Motor neuron (in vitro differentiated cells): ENCODE measurements at regions not wholly inside any gene's neighbourhood (a gene's known extent, or its start where the extent isn't known, plus 50 kb on each side); places are given as distances from the start of the nearest gene placed in this dataset.

Experiments
- ATAC-seq, 8 experiments: fragments of 200-7000 bp; cut with Tn5 transposase; replicated peaks in 6 of 8; 2 replicates each; pipeline ENCODE4 v1.8.0; 2021; ENCODE audit warnings: mild to moderate bottlenecking in 8 of 8, moderate library complexity in 8 of 8
- H3K27ac ChIP-seq, 2 donors: fragments of 250-450 bp; sonication (Bioruptor Pico); 2 replicates each; pipeline ENCODE4 v1.9.0; 2021; ENCODE audit warnings: antibody characterized with exemption in 2 of 2, mild to moderate bottlenecking in 2 of 2, moderate library complexity in 1 of 2
- H3K4me1 ChIP-seq, 2 donors: fragments of 250-450 bp; sonication (Bioruptor Pico); replicated peaks in 1 of 2; 2 replicates each; pipeline ENCODE4 v1.6.1; 2021; ENCODE audit warnings: antibody characterized with exemption in 2 of 2, mild to moderate bottlenecking in 2 of 2, moderate library complexity in 1 of 2
- H3K4me3 ChIP-seq, 5 donors: fragments of 250-450 bp; sonication (Bioruptor Pico); 2 replicates each; pipeline ENCODE4 v1.9.0; 2021; ENCODE audit warnings: antibody characterized with exemption in 5 of 5, mild to moderate bottlenecking in 5 of 5, moderate library complexity in 4 of 5
- WGBS, 10 experiments: fragments of 450-650 bp; shearing (Covaris generic); methylation state at CpG; one replicate each; pipeline ENCODE4 v1.0.0; 2022; 5-methylcytosine and 5-hydroxymethylcytosine counted together
- in situ Hi-C, 9 experiments: fragments of 400-800 bp; cut with MboI; loops; one replicate each; pipeline ENCODE4 v1.15.0; 2021; ENCODE audit warnings: low sequenced_read_pairs in 9 of 9, low pct_unique_long_range_greater_than_20kb in 2 of 9; ENCODE audit not compliant: unreplicated experiment in 9 of 9

GRCh38 chr14:55754871-55755270 lies 174.9 kb downstream of the KTN1 start:
- no peak for ATAC-seq
- in situ Hi-C loops, result no loop called here
- 83 to 100% (median 96%) methylated on average over 1 to 4 of the region's 5 CpGs; no CpG with 5 or more reads in 2 of the 10 experiments for WGBS, 10 experiments

GRCh38 chr14:55756078-55756477 lies 176.1 kb downstream of the KTN1 start:
- no peak for ATAC-seq
- H3K4me3 ChIP-seq, result no peak overlapping the region
- no peak overlapping the region for H3K27ac ChIP-seq
- peaks cover 37 to 43% of the 10 kb centered on the region in 2 donors for H3K4me1 ChIP-seq
- in situ Hi-C loops, result no loop called here

More at GRCh38 chr14:55754871-55755270, 174.9 kb downstream of the KTN1 start:
- H3K27ac ChIP-seq, result no peak overlapping the region
- H3K4me1 ChIP-seq, result peaks cover 32 to 35% of the 10 kb centered on the region in 2 donors
- no peak overlapping the region for H3K4me3 ChIP-seq

- Histone ChIP-seq H3K27ac (no peak overlapping the region), H3K4me3 (no peak overlapping the region), H3K4me1 (peaks cover 41 to 48% of the 10 kb centered on the region in 2 donors)
- peak in 2 of 8 experiments; percentile 21 to 43 for ATAC-seq
- in situ Hi-C loops, result no loop called here
- WGBS, 10 experiments, result 20 to 100% (median 66%) methylated on average over 1 to 2 of the region's 2 CpGs; no CpG with 5 or more reads in 2 of the 10 experiments
Measured at GRCh38 chr14:55756557-55756956, 176.6 kb downstream of the KTN1 start.

- Histone ChIP-seq H3K27ac (no peak overlapping the region), H3K4me1 (peaks cover 38 to 52% of the 10 kb centered on the region in 2 donors), H3K4me3 (no peak overlapping the region)
- in situ Hi-C loops, result no loop called here
- WGBS, 10 experiments, result 10 to 100% (median 33%) methylated on average over 1 of the region's 1 CpG; no CpG with 5 or more reads in 4 of the 10 experiments
- ATAC-seq, result peak in 5 of 8 experiments; percentile 50 to 65 (median 57)
Measured at GRCh38 chr14:55758796-55759195, 178.8 kb downstream of the KTN1 start.

- ATAC-seq, result peak in 5 of 8 experiments; percentile 45 to 65 (median 55)
- in situ Hi-C loops, result no loop called here
- Histone ChIP-seq H3K4me1 (peaks cover 38 to 52% of the 10 kb centered on the region in 2 donors), H3K27ac (no peak overlapping the region), H3K4me3 (no peak overlapping the region)
- 72 to 100% (median 85%) methylated on average over 1 to 12 of the region's 14 CpGs for WGBS, 10 experiments
Measured at GRCh38 chr14:55760789-55761566, 181.0 kb downstream of the KTN1 start.

GRCh38 chr14:55761651-55762050 lies 181.6 kb downstream of the KTN1 start:
- no peak overlapping the region for H3K4me3 ChIP-seq
- peak in 5 of 8 experiments; percentile 32 to 52 (median 40) for ATAC-seq
- H3K27ac ChIP-seq, result peak overlapping the region in 1 of 2 donors; percentile 13
- peaks cover 33 to 48% of the 10 kb centered on the region in 2 donors for H3K4me1 ChIP-seq
- in situ Hi-C loops, result no loop called here
- 80 to 100% methylated on average over 1 of the region's 1 CpG; no CpG with 5 or more reads in 8 of the 10 experiments for WGBS, 10 experiments

GRCh38 chr14:55762595-55763232 lies 182.7 kb downstream of the KTN1 start:
- in situ Hi-C loops, result no loop called here
- H3K4me1 ChIP-seq, result peaks cover 33 to 46% of the 10 kb centered on the region in 2 donors
- ATAC-seq, result peak in 3 of 8 experiments; percentile 28 to 55 (median 45)
- 0 to 70% (median 40%) methylated on average over 1 to 5 of the region's 5 CpGs for WGBS, 10 experiments
- no peak overlapping the region for H3K27ac ChIP-seq
- H3K4me3 ChIP-seq, result no peak overlapping the region

- in situ Hi-C loops, result no loop called here
- H3K27ac ChIP-seq, result no peak overlapping the region
- no peak overlapping the region for H3K4me3 ChIP-seq
- H3K4me1 ChIP-seq, result peaks cover 20 to 28% of the 10 kb centered on the region in 2 donors
- no peak for ATAC-seq
- WGBS, 10 experiments, result 0 to 89% (median 44%) methylated on average over 1 of the region's 1 CpG; no CpG with 5 or more reads in 2 of the 10 experiments
Measured at GRCh38 chr14:55764784-55765183, 184.8 kb downstream of the KTN1 start.

GRCh38 chr14:55766071-55766470 lies 186.1 kb downstream of the KTN1 start:
- in situ Hi-C loops, result no loop called here
- WGBS, 10 experiments, result 80 to 100% (median 93%) methylated on average over 1 to 14 of the region's 22 CpGs
- H3K27ac ChIP-seq, result no peak overlapping the region
- H3K4me1 ChIP-seq, result peaks cover 15 to 19% of the 10 kb centered on the region in 2 donors
- ATAC-seq, result no peak
- no peak overlapping the region for H3K4me3 ChIP-seq

- in situ Hi-C loops, result no loop called here
- ATAC-seq, result no peak
- WGBS, 10 experiments, result 60 to 100% (median 100%) methylated on average over 1 to 2 of the region's 2 CpGs; no CpG with 5 or more reads in 1 of the 10 experiments
Measured at GRCh38 chr14:55767286-55767685, 187.3 kb downstream of the KTN1 start.

GRCh38 chr14:55769877-55770276 lies 189.9 kb downstream of the KTN1 start:
- in situ Hi-C loops, result no loop called here

More at GRCh38 chr14:55767286-55767685, 187.3 kb downstream of the KTN1 start:
- H3K4me3 ChIP-seq, result no peak overlapping the region
- no peak overlapping the region for H3K27ac ChIP-seq
- H3K4me1 ChIP-seq, result peaks cover 6 to 9% of the 10 kb centered on the region in 2 donors

GRCh38 chr14:55771242-55771981 lies 191.4 kb downstream of the KTN1 start:
- Histone ChIP-seq H3K4me3 (no peak overlapping the region), H3K27ac (no peak overlapping the region), H3K4me1 (no peaks in the 10 kb centered on the region)
- in situ Hi-C loops, result no loop called here
- peak in 1 of 8 experiments; percentile 10 for ATAC-seq
- WGBS, 10 experiments, result 0 to 100% (median 89%) methylated on average over 1 to 2 of the region's 2 CpGs; no CpG with 5 or more reads in 3 of the 10 experiments

More at GRCh38 chr14:55769877-55770276, 189.9 kb downstream of the KTN1 start:
- ATAC-seq, result peak in 3 of 8 experiments; percentile 66 to 85 (median 75)
- Histone ChIP-seq H3K4me1 (no peaks in the 10 kb centered on the region), H3K27ac (no peak overlapping the region), H3K4me3 (no peak overlapping the region)
- WGBS, 10 experiments, result 0 to 100% (median 71%) methylated on average over 1 to 3 of the region's 3 CpGs; no CpG with 5 or more reads in 2 of the 10 experiments

- Histone ChIP-seq H3K4me3 (no peak overlapping the region), H3K4me1 (no peaks in the 10 kb centered on the region), H3K27ac (no peak overlapping the region)
- WGBS, 10 experiments, result 100% methylated on average over 1 of the region's 1 CpG; no CpG with 5 or more reads in 9 of the 10 experiments
- ATAC-seq, result no peak
- in situ Hi-C loops, result no loop called here
Measured at GRCh38 chr14:55772486-55772885, 192.5 kb downstream of the KTN1 start.
